DLD1 (cell line): ENCODE measurements at regions not wholly inside any gene's neighbourhood (a gene's known extent, or its start where the extent isn't known, plus 50 kb on each side); places are given as distances from the start of the nearest gene placed in this dataset.
"Not testable (repeated sequence)": the region's sequence is repeated elsewhere in the genome, so short reads cannot be mapped to it uniquely, and the experiment has no call there.

Experiments
- in situ Hi-C: cut with HindIII; loops from 2 replicates; pipeline ENCODE4 v1.10.0; 2017; ENCODE audit warnings: low sequenced_read_pairs

DNA sequence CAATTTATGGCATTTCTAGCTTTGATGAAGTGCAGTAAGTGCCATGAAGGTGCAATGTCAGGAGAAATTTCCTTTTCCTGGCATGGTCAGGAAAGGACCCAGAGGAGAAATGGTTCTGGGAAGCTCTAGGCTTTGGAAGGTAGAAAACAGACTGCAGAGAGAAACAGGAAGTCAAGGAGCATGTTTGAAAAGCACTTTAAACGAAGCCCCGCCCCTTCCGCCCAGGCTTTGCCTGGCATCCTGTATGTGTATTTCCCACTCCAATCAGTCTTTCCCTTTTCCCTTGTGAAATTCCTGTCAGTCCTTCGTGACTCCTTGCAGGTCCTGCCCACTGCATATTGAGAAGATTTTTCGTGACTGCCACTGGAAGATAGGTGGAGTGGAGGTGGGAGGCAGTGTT, 320.9 kb upstream of the SASH1 start:
- in situ Hi-C loops, result no loop called here

DNA sequence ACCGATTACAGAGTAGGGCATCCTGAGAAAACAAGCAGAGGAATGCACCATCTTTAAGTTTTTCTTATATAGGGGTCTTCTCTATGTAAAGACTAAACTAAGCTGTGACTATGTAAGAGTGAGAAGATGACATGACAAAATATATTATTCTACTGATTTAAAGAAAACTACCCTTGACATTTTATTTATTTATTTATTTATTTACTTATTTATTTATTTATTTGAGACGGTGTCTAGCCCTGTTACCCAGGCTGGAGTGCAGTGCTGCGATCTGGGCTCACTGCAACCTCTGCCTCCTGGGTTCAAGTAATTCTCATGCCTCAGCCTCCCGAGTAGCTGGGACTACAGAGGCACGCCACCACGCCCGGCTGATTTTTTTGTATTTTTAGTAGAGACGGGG, 320.4 kb upstream of the SASH1 start:
- in situ Hi-C loops, result not testable (repeated sequence)

DNA sequence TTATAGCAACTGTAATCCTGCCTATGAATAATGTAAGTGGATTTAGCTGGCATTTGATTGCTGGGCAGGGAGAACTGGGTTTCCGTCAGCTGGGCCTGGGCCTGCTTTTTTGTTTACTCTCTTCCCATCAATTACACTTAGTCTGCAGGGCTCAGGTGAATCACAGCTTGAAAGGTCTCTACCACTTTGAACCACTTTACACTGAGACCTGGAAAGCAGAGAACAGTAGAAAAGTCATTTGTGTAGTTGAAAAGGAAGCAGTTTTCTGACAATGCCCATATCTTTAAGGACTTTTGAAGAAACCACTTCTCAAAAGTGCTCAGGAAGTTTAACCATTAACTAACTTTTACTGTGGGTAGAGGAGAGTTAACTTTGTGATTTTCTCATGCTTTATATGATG, 315.4 kb upstream of the SASH1 start:
- in situ Hi-C loops, result no loop called here

DNA sequence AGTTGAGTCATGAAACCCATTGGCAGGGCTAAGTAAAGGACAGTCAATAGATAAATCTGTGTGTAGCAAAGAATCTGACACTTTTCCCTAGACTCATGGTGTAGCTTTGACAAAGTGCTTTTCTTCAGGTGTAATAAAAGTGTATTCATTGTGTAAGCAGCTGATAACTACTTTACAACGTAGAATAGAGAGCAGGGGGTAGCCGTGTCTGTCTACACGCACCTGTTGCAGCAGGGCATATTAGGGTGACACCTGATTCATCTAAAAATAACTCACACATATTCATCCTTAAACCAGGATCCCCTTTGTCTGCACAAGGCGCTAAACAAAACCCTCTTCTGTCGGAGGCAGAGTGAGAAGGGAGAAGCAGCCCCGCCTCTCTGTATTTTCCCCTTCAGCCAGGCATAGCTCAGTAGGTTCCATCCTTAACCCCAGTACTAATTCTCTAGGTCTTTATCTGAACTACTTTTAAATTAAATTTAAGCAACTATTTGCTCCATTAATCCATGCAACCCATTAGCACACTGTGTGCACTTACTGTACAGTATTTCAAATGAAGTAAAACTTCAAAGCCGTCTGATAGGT, 306.7 kb upstream of the SASH1 start:
- in situ Hi-C loops, result no loop called here

DNA sequence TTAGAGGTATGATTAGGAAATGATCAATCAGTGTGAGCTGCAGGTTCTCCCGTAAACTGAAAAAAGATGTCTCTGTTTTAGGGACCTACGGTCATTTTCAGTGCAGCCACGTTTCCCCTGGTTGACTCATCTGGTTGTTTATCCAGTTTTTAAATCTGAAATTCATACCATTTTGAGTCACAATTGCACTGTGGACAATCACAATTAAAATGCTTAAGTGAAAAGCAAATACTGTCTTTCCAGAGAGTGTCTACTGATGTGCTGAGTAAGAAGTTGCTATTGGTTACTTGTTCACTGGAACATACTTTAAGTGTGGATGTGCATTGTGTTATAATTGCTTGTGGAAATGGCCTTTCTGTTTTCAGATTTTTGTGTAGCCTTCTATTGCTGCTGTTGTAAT, 305.1 kb upstream of the SASH1 start:
- in situ Hi-C loops, result no loop called here

DNA sequence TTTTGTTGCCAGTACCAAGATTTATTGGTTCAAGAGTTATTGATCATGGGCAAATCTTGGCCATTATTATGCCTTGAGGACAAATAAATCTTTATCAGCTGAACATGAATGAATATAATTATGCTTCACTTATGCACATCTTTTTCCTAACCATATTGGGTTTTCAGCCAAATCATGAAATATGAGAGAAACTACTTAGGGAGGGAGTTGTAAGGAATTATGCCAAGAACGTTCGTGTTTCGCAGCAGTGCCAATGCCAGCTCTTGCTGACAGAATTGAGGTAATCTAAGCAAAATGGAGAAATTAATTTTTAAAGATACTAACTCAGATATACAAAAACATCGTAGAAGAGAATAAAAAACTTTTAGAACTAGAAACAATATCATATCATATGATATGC, 301.1 kb upstream of the SASH1 start:
- in situ Hi-C loops, result no loop called here

DNA sequence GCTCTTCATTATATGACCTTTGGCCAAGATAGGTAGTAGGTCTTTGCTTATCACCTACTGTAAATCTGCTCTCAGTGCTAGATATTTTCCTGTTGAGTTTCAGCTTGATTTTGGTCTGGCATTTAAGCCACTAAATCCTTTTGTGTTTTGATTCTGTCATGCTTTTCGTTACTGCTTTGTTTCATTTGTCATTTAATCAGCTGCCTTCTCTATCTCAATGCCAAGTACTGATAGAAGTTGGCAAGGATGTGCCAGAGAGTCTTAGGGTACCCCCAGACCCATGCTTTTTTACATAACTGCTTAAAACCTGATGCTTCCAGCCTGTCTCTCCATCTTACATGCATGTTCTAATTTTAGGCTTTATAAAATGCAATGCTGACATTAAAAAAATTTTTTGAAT, 300.1 kb upstream of the SASH1 start:
- in situ Hi-C loops, result no loop called here

DNA sequence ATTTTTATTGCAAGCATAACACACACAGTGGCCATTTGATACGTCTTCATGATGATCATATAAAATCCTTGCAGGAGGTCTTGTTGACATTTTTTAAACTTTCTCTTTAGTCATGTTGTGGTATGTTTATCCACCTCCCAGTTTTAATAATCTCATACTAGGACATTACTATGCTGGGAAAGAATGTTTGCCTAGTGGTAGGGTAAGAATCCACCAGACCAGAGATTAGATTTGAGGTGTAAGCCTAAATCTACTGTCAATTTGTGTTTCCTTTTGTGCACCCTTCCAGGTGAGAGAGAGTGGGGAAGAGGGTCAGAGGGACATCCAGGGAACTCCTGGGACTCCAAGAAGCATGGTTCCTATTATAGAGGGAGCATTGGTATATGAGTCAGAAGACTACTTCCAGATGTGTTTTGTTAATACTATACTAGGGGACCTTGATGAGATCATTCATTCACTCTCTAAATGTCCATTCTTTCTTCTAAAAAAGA, 298.3 kb upstream of the SASH1 start:
- in situ Hi-C loops, result no loop called here

DNA sequence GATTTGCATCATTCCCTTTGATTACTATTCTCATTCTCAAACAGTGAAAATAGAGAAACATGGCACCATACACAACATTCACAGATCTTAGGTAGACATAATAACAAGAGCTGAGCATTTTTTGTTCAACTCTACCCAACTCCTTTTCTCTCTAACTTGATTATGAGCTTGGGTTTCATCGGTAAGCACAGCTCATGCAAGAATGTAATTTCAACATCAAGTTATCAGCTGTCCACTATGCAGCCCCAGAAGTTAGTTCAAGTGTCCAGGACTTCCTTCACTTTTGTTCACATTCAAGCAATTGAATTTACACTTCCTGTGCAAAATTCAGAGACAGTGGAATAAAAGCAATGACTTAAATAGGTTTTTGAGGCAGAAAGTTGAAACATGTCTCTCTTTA, 297.7 kb upstream of the SASH1 start:
- in situ Hi-C loops, result no loop called here

DNA sequence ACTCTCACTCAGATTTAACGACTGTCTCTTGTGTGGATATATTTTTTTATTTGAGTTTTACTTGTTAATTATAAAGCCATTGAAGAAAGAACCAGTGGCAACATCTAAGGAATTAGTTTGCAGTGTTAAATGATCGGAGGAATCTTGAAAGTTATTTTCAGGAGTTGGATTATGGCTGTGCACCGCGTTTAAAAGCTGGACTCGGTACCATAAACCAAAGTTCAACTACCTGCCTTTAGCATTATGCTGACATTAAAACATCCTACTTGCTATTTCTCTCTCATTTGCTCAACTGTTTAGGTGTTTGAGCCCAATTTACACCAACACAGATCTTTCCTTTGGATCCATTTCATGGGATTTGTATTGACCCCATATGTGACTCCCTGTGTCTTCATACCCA, 289.4 kb upstream of the SASH1 start:
- in situ Hi-C loops, result no loop called here

DNA sequence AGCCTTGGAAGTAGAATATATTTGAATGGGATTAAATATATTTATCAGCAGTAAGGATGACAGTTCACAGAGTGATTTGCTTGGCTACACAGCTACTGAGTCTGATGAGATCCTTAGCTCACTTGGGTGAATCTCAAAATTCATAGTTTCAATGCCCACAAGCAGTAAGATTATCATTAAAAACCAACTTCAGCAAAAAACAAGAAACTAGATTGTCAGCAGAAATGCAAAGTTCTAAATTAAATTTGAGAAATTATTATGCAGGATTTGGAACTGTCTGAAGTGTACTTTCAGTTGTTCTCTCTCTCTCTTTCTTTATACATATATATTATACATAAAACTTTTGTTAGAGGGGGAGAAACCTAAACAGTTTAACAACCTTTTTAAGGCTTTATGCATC, 288.8 kb upstream of the SASH1 start:
- in situ Hi-C loops, result no loop called here

DNA sequence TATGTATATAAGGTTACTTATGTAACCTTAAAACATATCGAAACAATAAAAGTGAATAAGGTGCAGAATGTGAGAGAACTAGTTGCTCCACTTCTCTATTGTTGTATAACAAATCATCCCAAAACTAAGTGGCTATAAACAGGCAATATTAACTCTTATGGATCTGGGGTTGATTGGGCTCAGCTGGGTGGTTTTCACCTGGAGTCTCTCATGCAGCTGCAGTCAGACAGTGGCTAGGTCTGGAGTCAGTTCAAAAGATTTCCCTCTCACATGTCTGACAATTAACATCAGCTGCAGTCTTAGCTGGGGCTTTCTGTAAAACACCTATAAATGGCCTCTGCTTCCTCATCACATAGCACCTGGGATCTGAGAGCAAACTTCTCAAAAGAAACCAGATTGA, 288.4 kb upstream of the SASH1 start:
- in situ Hi-C loops, result no loop called here

DNA sequence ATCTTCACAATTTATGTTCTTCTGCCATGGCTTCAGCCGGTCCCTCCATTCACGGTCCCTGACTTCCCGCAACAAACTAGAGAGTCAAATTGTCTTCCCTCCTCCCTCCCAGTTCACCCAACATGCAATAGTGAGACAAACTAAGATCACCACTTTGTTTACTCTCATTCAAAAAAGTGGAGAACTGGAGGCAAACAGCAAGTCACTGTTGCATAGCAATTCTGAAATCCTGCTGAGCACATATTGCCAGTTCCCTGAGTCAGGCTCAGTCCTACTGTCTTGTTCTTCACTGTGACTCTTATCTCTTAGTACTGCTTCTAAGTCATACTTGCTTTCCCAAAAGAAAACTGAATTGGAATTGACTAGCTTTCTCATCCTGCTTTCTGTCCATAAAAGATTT, 287.2 kb upstream of the SASH1 start:
- in situ Hi-C loops, result no loop called here

DNA sequence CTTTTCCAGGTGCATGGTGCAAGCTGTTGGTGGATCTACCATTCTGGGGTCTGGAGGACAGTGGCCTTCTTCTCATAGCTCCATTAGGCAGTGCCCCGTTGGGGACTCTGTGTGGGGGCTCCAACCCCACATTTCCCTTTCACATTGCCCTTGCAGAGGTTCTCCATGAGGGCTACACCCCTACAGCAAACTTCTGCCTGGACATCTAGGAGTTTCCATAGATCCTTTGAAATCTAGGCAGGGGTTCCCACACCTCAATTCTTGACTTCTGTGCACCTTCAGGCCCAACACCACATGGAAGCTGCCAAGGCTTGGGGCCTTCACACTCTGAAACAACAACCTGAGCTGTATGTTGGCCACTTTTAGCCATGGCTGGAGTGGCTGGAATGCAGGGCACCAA, 282.8 kb upstream of the SASH1 start:
- in situ Hi-C loops, result no loop called here

DNA sequence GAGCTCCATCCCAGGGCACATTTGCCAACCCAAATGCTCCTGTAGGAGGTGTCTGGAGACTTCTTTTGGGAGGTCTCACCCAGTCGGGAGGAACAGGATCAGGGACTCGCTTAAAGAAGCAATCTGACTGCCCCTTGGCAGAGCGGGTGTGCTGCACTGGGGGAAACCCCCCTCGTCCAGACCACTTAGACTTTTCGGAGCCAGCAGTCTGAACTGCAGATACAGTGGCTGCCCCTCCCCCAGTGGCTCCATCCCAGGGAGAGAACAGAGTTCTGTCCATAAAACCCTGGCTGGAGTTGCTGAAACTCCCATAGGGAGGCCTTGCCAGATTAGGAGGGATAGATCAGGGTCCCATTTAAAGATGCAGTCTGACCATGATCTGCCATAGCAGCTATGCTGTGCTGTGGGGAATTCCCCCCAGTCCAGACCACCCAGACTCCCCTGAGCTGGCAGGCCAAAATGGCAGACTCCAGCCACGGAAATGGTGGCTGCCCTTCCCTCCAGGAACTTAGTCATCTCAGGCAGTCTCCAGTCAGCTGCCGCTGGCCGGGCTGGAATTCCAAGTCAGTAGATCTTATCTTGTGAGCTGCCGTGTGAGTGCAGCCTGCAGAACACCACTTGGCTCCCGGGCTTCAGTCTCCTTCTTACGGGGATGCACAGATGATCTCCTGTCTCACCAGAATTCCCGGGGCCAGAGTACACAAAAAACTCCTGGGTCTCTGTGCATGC, 278.1 kb upstream of the SASH1 start:
- in situ Hi-C loops, result no loop called here

DNA sequence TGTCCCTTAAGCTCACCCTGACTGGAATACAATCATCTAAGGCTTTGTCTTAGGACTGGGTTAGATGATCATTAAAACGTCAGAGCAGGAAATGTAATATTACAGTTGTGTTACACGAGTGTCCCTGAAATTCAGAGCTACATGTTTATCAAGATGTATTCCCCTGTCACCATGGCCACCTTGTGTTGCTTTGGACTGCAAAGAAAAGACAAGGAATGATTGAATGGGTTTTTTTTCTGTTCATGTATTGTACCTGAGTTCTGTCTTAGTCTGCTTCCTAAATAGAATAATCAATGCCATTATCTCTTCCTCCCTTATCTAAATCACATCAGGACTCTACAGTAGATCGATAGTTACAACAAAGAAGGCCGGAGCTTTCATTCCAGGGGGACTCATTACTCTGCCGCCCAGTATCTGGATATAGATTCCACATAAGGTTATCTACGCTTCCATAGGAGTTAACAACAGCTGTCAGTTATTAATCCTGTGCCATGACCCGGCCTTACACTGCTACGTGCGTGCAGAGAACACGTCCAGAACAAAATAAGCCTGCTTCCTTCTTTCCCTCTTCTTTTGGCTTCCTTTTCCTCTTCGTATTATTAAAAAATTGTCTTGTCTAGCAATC, 274.1 kb upstream of the SASH1 start:
- in situ Hi-C loops, result no loop called here

DNA sequence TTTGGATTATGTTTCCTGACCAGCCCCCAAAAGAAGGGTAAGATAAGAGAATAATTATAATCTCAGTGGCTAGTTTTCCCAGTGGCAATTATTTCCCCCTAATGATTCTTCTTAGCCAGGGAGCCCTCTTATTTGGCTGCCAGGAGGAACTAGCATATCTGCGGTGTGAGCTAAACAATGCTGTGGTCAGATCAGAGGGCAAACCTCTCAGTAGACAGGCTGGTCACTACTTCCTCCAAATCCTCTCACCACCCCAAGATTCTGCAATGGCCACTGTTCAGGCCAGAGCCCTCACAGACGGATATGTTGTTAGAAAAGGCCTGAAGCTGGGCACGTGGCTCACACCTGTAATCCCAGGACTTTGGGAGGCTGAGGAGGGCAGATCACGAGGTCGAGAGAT, 273.4 kb upstream of the SASH1 start:
- in situ Hi-C loops, result no loop called here

DNA sequence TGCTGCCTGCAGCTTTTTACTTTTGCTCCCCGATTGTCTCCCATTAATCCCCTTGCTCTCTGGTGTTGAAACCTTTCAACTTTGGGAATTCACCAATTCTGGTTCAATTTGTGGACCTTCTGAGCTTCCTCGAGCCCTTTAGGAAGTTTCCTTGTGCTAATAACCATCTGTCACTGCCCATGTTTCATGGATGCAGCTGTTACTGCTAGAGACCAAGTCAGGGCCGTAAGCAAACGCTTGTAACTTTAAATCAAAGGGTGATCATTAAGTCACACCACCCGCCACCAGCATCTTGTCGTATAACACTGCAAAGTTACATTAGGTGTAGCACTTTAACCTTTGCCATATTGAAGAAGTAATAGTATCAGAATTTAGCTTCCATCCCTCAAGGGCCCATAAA, 268.3 kb upstream of the SASH1 start:
- in situ Hi-C loops, result no loop called here

DNA sequence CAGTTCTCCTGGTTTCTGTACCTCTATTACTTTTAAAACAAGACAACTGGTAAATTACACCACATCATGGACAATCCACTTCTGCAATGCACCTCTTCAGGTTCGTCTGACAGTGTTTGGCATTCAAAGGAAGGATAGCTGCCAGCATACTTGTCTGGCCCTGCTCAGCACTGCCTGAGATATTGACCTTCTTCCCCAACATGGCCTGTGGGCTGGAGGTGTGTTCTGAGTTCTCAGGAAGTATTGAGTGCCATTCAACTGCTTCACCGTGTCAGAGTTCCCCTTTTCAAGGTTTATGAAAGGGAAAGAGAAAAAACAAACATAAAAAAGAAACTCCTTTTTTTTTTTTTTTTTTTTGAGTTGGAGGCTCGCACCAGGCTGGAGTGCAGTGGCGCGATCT, 267.9 kb upstream of the SASH1 start:
- in situ Hi-C loops, result no loop called here

DNA sequence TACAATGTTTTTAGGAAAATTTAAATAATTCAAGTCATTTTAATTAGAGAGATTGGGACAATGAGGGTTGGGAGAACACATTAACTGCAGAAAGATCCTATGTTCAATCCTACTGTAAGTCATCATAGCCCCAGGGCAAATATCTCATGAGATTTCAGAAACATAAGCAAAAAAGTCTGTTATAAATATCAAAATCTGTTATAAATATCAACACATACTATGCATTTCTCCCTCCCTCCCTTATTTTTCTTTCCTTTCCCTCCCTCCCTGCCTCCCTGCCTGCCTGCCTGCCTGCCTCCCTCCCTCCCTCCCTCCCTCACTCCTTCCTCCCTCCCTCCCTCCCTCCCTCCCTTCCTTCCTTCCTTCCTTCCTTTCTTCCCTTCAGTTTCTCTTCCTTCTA, 267.3 kb upstream of the SASH1 start:
- in situ Hi-C loops, result no loop called here

DNA sequence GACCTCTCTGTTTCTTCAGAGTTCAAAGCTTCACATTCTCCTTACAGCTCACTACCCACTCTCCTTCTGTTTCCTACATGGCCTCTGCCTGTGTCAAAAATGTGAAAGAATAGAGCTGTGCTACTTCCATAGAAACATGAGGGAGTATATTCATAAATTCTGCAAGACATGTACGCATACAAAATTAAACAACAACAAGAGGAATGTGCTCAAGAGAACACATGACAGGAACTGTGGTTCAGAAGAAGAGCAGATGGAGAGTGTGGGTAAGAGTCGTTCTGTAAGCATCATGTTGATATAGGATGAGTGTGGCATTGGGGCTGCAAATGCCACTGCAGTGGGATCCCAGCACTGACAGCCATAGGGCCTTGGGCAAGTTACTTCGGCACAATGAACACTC, 266.6 kb upstream of the SASH1 start:
- in situ Hi-C loops, result no loop called here

DNA sequence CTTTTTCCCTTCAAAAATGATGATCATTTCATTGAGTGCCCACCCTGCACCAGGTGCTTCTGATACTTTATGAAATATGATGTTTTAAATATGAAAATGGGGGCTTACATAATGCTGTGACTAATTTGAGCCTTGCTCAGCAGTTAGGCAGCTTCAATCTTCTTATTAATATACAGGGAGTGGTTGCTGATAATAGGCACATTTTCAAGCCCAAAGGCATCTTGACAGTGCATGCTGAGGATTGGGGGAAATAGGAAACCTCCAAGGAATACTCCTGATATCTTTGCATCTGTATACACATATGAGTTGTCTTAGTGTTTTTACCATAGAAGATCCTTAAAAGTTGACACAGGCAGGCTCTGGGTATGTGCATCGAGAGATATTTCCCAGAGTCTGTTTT, 262.3 kb upstream of the SASH1 start:
- in situ Hi-C loops, result no loop called here
